SK-N-SH treated with all-trans-retinoic acid at 6 μM for 48 hours (cell line): ENCODE measurements at regions not wholly inside any gene's neighbourhood (a gene's known extent, or its start where the extent isn't known, plus 50 kb on each side); places are given as distances from the start of the nearest gene placed in this dataset.

Source experiments
- ATAC-seq: fragments of 200-7000 bp; cut with Tn5 transposase; 3 replicates; pipeline ENCODE4 v1.9.1; 2020; ENCODE audit warnings: mild to moderate bottlenecking, moderate library complexity
- ARNTL ChIP-seq: fragments of 450-650 bp; formaldehyde crosslinking; IDR thresholded peaks from 2 replicates; pipeline ENCODE4 v1.5.0; 2020; ENCODE audit warnings: low read depth, mild to moderate bottlenecking, moderate library complexity, borderline replicate concordance
- BACH2 ChIP-seq: fragments of 250-450 bp; sonication (Bioruptor Pico); IDR thresholded peaks from 2 replicates; pipeline ENCODE4 v1.9.0; 2021; ENCODE audit warnings: mild to moderate bottlenecking, borderline replicate concordance
- CSDC2 ChIP-seq: fragments of 250-450 bp; sonication (Bioruptor Pico); IDR thresholded peaks from 2 replicates; pipeline ENCODE4 v1.5.0; 2020; ENCODE audit warnings: mild to moderate bottlenecking, moderate library complexity
- ESRRG ChIP-seq: fragments of 250-450 bp; sonication (Bioruptor Pico); IDR thresholded peaks from 2 replicates; pipeline ENCODE4 v1.6.1; 2021; ENCODE audit warnings: mild to moderate bottlenecking
- ISL1 ChIP-seq: fragments of 250-450 bp; sonication (Bioruptor Pico); IDR thresholded peaks from 2 replicates; pipeline ENCODE4 v2.1.2; 2022; ENCODE audit warnings: mild to moderate bottlenecking, moderate library complexity
- OSR1 ChIP-seq: fragments of 250-450 bp; sonication (Bioruptor Pico); IDR thresholded peaks from 2 replicates; pipeline ENCODE4 v1.8.0; 2022; ENCODE audit warnings: moderate library complexity, mild to moderate bottlenecking, inconsistent platforms
- PPARA ChIP-seq: fragments of 250-450 bp; sonication (Bioruptor Pico); IDR thresholded peaks from 2 replicates; pipeline ENCODE4 v1.5.0; 2020; ENCODE audit warnings: mild to moderate bottlenecking, borderline replicate concordance
- RARB ChIP-seq: fragments of 250-450 bp; sonication (Bioruptor Pico); IDR thresholded peaks from 2 replicates; pipeline ENCODE4 v1.8.0; 2021; ENCODE audit warnings: mild to moderate bottlenecking, moderate library complexity
- SNAI2 ChIP-seq: fragments of 250-450 bp; sonication (Bioruptor Pico); IDR thresholded peaks from 2 replicates; pipeline ENCODE4 v1.5.0; 2020; ENCODE audit warnings: mild to moderate bottlenecking, moderate library complexity
- TCF4 ChIP-seq: fragments of 250-450 bp; sonication (Bioruptor Pico); IDR thresholded peaks from 2 replicates; pipeline ENCODE4 v1.8.0; 2021; ENCODE audit warnings: mild to moderate bottlenecking, moderate library complexity, borderline replicate concordance
- TOX ChIP-seq: fragments of 250-450 bp; sonication (Bioruptor Pico); IDR thresholded peaks from 2 replicates; pipeline ENCODE4 v1.8.0; 2021; ENCODE audit warnings: mild to moderate bottlenecking, moderate library complexity, borderline replicate concordance
- ZC3H10 ChIP-seq: fragments of 250-450 bp; sonication (Bioruptor Pico); IDR thresholded peaks from 2 replicates; pipeline ENCODE4 v1.5.1; 2021; ENCODE audit warnings: mild to moderate bottlenecking, moderate library complexity
- ZFP3 ChIP-seq: fragments of 250-450 bp; sonication (Bioruptor Pico); IDR thresholded peaks from 2 replicates; pipeline ENCODE4 v1.5.0; 2020; ENCODE audit warnings: mild to moderate bottlenecking, moderate library complexity
- ZFP30 ChIP-seq: fragments of 450-650 bp; formaldehyde crosslinking; IDR thresholded peaks from 2 replicates; pipeline ENCODE4 v1.5.0; 2022; ENCODE audit warnings: mild to moderate bottlenecking, moderate library complexity
- ZNF565 ChIP-seq: fragments of 450-650 bp; formaldehyde crosslinking; conservative IDR thresholded peaks from 2 replicates; pipeline ENCODE4 v1.5.0; 2020; ENCODE audit warnings: low read depth, mild to moderate bottlenecking, moderate library complexity
- ZNF70 ChIP-seq: fragments of 450-650 bp; formaldehyde crosslinking; IDR thresholded peaks from 2 replicates; pipeline ENCODE4 v1.5.0; 2020; ENCODE audit warnings: mild to moderate bottlenecking, moderate library complexity
- ZNF8 ChIP-seq: fragments of 450-650 bp; formaldehyde crosslinking; IDR thresholded peaks from 2 replicates; pipeline ENCODE4 v1.5.0; 2020; ENCODE audit warnings: mild to moderate bottlenecking, moderate library complexity
- TF ChIP-seq, protein P1 (sequence below): fragments of 250-450 bp; sonication (Bioruptor Pico); IDR thresholded peaks from 2 replicates; pipeline ENCODE4 v1.5.1; 2021; ENCODE audit warnings: mild to moderate bottlenecking, moderate library complexity
- TF ChIP-seq, protein P2 (sequence below): fragments of 250-450 bp; sonication (Bioruptor Pico); IDR thresholded peaks from 2 replicates; pipeline ENCODE4 v1.8.0; 2021; ENCODE audit warnings: low read depth, mild to moderate bottlenecking, moderate library complexity, borderline replicate concordance
- TF ChIP-seq, protein P3 (sequence below): fragments of 250-450 bp; sonication (Bioruptor Pico); IDR thresholded peaks from 2 replicates; pipeline ENCODE4 v1.5.0; 2020; ENCODE audit warnings: mild to moderate bottlenecking, moderate library complexity
- TF ChIP-seq, protein P4 (sequence below): fragments of 250-450 bp; sonication (Bioruptor Pico); IDR thresholded peaks from 2 replicates; pipeline ENCODE4 v1.5.1; 2020; ENCODE audit warnings: low read depth, mild to moderate bottlenecking, moderate library complexity

DNA sequence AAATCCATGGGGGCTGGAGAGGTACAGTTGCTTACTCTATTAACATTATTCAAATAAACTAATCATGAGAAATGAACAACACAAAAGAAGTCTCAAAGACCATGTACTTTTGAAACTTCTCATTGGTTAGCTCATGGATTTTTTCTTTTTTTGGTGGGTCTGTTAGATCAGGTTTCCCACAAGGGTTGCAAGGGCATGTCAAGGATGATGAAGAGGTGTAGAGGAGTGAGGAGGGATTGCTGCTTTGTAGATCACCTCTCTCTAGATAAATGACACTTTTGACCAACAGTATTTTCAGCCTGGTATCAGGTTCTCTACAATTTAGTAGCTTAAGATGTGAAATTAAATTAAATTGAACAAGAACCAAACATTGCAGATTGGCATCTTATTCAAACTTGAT lies 417.9 kb upstream of the AGA start:
- ATAC-seq = no peak
- TF ChIP-seq ZFP30 (CRISPR knock-in tag) (no peak), ZNF70 (CRISPR knock-in tag) (no peak), ZFP3 (CRISPR knock-in tag) (no peak), OSR1 (no peak), ZNF565 (CRISPR knock-in tag) (no peak), ZNF8 (no peak), CSDC2 (CRISPR knock-in tag) (no peak), TCF4 (CRISPR knock-in tag) (no peak)
- TF ChIP-seq, protein P1, sequence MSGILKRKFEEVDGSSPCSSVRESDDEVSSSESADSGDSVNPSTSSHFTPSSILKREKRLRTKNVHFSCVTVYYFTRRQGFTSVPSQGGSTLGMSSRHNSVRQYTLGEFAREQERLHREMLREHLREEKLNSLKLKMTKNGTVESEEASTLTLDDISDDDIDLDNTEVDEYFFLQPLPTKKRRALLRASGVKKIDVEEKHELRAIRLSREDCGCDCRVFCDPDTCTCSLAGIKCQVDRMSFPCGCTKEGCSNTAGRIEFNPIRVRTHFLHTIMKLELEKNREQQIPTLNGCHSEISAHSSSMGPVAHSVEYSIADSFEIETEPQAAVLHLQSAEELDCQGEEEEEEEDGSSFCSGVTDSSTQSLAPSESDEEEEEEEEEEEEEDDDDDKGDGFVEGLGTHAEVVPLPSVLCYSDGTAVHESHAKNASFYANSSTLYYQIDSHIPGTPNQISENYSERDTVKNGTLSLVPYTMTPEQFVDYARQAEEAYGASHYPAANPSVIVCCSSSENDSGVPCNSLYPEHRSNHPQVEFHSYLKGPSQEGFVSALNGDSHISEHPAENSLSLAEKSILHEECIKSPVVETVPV = no peak

DNA sequence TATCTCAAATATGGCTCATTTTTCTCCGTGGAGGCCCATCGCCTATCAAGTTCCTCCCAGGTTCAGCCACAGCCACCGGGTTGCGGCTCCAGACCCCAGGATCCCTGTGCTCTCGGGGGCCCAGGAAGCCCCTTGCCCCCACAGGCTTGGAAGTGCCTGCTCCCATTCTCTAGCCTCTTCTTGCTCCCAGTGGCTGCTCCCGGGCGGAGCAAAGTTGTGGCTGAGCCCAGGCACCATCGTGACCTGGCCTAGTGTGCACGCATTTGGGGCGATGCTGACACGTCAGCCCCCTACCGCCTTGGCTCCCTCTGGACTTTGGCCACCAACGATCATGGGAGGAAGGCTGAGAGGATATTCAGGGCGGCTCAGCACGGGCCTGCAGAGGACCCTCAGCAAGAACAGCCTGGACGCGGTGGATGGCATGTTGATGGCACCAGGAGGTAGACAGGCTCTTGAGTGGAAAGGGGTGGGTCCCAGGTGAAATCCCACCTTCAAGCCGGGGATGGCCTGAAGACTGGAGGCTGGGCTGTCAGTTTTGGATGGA lies 419.4 kb upstream of the AGA start:
- TF ChIP-seq, protein P2, sequence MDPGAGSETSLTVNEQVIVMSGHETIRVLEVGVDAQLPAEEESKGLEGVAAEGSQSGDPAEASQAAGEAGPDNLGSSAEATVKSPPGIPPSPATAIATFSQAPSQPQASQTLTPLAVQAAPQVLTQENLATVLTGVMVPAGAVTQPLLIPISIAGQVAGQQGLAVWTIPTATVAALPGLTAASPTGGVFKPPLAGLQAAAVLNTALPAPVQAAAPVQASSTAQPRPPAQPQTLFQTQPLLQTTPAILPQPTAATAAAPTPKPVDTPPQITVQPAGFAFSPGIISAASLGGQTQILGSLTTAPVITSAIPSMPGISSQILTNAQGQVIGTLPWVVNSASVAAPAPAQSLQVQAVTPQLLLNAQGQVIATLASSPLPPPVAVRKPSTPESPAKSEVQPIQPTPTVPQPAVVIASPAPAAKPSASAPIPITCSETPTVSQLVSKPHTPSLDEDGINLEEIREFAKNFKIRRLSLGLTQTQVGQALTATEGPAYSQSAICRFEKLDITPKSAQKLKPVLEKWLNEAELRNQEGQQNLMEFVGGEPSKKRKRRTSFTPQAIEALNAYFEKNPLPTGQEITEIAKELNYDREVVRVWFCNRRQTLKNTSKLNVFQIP (CRISPR knock-in tag) = no peak
- no peak for TF ChIP-seq TOX
- no peak for TF ChIP-seq ARNTL (CRISPR knock-in tag)
- TF ChIP-seq SNAI2 (CRISPR knock-in tag) = no peak
- TF ChIP-seq, protein P1 = no peak
- TF ChIP-seq ZC3H10 (CRISPR knock-in tag) = no peak
- no peak for TF ChIP-seq ZNF70 (CRISPR knock-in tag)
- no peak for TF ChIP-seq ZNF565 (CRISPR knock-in tag)
- no peak for TF ChIP-seq PPARA (CRISPR knock-in tag)
- TF ChIP-seq RARB (CRISPR knock-in tag) = no peak
- TF ChIP-seq, protein P3, sequence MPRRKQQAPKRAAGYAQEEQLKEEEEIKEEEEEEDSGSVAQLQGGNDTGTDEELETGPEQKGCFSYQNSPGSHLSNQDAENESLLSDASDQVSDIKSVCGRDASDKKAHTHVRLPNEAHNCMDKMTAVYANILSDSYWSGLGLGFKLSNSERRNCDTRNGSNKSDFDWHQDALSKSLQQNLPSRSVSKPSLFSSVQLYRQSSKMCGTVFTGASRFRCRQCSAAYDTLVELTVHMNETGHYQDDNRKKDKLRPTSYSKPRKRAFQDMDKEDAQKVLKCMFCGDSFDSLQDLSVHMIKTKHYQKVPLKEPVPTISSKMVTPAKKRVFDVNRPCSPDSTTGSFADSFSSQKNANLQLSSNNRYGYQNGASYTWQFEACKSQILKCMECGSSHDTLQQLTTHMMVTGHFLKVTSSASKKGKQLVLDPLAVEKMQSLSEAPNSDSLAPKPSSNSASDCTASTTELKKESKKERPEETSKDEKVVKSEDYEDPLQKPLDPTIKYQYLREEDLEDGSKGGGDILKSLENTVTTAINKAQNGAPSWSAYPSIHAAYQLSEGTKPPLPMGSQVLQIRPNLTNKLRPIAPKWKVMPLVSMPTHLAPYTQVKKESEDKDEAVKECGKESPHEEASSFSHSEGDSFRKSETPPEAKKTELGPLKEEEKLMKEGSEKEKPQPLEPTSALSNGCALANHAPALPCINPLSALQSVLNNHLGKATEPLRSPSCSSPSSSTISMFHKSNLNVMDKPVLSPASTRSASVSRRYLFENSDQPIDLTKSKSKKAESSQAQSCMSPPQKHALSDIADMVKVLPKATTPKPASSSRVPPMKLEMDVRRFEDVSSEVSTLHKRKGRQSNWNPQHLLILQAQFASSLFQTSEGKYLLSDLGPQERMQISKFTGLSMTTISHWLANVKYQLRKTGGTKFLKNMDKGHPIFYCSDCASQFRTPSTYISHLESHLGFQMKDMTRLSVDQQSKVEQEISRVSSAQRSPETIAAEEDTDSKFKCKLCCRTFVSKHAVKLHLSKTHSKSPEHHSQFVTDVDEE (CRISPR knock-in tag) = no peak
- no peak for TF ChIP-seq ZFP30 (CRISPR knock-in tag)
- no peak for TF ChIP-seq ISL1 (CRISPR knock-in tag)
- no peak for TF ChIP-seq OSR1
- no peak for TF ChIP-seq ZNF8
- TF ChIP-seq TCF4 (CRISPR knock-in tag) = no peak
- TF ChIP-seq, all 23 proteins: peak for 0
- ATAC-seq = no peak

DNA sequence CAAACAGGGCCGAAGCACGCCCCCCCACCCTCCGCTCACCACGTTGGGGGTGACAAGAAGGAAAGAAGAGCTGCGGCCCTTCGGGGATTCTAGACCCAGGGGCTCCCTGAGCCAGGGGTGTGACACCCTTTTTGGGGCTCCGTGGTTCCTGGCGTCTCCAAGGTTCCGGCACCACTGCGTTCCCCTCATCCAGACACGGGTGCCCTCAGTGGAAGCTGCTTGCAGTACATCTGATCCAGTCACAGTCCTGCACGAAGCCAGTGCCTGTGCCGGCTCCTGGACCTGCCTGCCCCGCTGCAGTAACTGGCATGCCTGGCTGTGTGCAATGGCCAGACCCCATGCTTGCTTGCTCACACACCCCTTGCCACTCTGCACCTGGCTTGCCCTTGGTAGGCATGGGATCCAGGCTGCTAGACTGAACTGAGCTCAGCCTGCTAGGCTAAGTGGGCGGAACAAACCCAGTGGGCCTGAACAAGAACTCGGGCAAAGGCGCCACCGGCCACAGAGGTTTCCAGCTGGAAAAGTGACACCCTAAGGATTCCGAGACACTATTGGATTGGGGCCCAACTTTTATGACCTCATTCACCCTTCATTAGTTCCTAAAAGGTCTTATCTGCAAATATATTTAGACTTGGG lies 420.4 kb upstream of the AGA start:
- no peak for ATAC-seq
- TF ChIP-seq TOX (no peak), ZFP3 (CRISPR knock-in tag) (no peak), ZFP30 (CRISPR knock-in tag) (no peak), ZNF565 (CRISPR knock-in tag) (no peak), ISL1 (CRISPR knock-in tag) (no peak), PPARA (CRISPR knock-in tag) (no peak), RARB (CRISPR knock-in tag) (no peak), BACH2 (no peak), ZC3H10 (CRISPR knock-in tag) (no peak), CSDC2 (CRISPR knock-in tag) (no peak), ARNTL (CRISPR knock-in tag) (no peak), TCF4 (CRISPR knock-in tag) (no peak), OSR1 (no peak), ESRRG (CRISPR knock-in tag) (no peak)
- TF ChIP-seq, protein P3 (CRISPR knock-in tag) = no peak
- TF ChIP-seq, protein P2 (CRISPR knock-in tag) = no peak
- TF ChIP-seq, protein P4, sequence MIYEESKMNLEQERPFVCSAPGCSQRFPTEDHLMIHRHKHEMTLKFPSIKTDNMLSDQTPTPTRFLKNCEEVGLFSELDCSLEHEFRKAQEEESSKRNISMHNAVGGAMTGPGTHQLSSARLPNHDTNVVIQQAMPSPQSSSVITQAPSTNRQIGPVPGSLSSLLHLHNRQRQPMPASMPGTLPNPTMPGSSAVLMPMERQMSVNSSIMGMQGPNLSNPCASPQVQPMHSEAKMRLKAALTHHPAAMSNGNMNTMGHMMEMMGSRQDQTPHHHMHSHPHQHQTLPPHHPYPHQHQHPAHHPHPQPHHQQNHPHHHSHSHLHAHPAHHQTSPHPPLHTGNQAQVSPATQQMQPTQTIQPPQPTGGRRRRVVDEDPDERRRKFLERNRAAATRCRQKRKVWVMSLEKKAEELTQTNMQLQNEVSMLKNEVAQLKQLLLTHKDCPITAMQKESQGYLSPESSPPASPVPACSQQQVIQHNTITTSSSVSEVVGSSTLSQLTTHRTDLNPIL = no peak
